H1 (cell line): ENCODE measurements at regions not wholly inside any gene's neighbourhood (a gene's known extent, or its start where the extent isn't known, plus 50 kb on each side); places are given as distances from the start of the nearest gene placed in this dataset.

ENCODE experiments used
- CTCF ChIA-PET: fragments of 300-600 bp; sonication (Branson Sonifier 250); formaldehyde crosslinking; loops from one replicate; lab custom pipeline; 2021; ENCODE audit not compliant: partially characterized antibody; lab: Charles Lee
- POLR2A ChIA-PET: fragments of 300-600 bp; sonication (Branson Sonifier 250); formaldehyde crosslinking; loops from one replicate; lab custom pipeline; 2021; ENCODE audit warnings: inconsistent platforms; ENCODE audit not compliant: partially characterized antibody; lab: Charles Lee
- DNase-seq, 2 experiments: peaks; one replicate each; pipeline versions ENCODE4 v3.0.0 to v3.0.0-alpha.2; 2010 to 2022; ENCODE audit warnings: low spot score in 2 of 2, low read depth in 1 of 2, mixed read lengths in 1 of 2
- FAIRE-seq: peaks from 2 replicates; lab custom pipeline; 2011; peaks lifted over from hg19 to GRCh38; lab: Jason Lieb, UNC
- H2AFZ ChIP-seq: 2 replicates; pipeline ENCODE4 v1.8.1; 2012; ENCODE audit warnings: low read length, inconsistent platforms
- H2AK5ac ChIP-seq: 2 replicates; pipeline ENCODE4 v1.6.1; 2013; ENCODE audit warnings: low read depth, low read length
- H2BK120ac ChIP-seq: replicated peaks from 2 replicates; pipeline ENCODE3; 2013; ENCODE audit warnings: low read depth, low read length, inconsistent platforms
- H2BK12ac ChIP-seq: 2 replicates; pipeline ENCODE4 v1.6.1; 2013; ENCODE audit warnings: low read depth, low read length
- H2BK15ac ChIP-seq: 2 replicates; pipeline ENCODE4 v1.6.1; 2013; ENCODE audit warnings: low read length
- H2BK20ac ChIP-seq: 2 replicates; pipeline ENCODE4 v1.6.1; 2013; ENCODE audit warnings: low read length
- H2BK5ac ChIP-seq: 2 replicates; pipeline ENCODE4 v1.6.1; 2013; ENCODE audit warnings: low read depth, low read length
- H3K14ac ChIP-seq: 2 replicates; pipeline ENCODE4 v1.6.1; 2013; ENCODE audit warnings: inconsistent platforms; ENCODE audit not compliant: insufficient read length
- H3K18ac ChIP-seq: 2 replicates; pipeline ENCODE4 v1.6.1; 2013; ENCODE audit warnings: low read length; ENCODE audit errors: extremely low read depth
- H3K23ac ChIP-seq: 2 replicates; pipeline ENCODE4 v1.6.1; 2013; ENCODE audit warnings: inconsistent platforms; ENCODE audit not compliant: insufficient read length
- H3K23me2 ChIP-seq: 2 replicates; pipeline ENCODE4 v1.6.1; 2013; ENCODE audit warnings: low read depth, low read length
- H3K27ac ChIP-seq: 2 replicates; pipeline ENCODE4 v1.6.1; 2011; ENCODE audit warnings: low read depth, low read length, inconsistent platforms
- H3K27me3 ChIP-seq, 4 experiments: replicated peaks in 1 of 4; 1 replicate in 1 of 4; 2 replicates in 3 of 4; pipeline versions ENCODE4 v1.6.1 to v1.8.1; 2011 to 2013; ENCODE audit warnings: low read length in 3 of 4, mild to moderate bottlenecking in 3 of 4, inconsistent platforms in 2 of 4, mixed read lengths in 2 of 4, moderate library complexity in 1 of 4; ENCODE audit not compliant: control insufficient read depth in 3 of 4, insufficient read depth in 3 of 4; ENCODE audit errors: extremely low read depth in 1 of 4
- H3K36me3 ChIP-seq, 4 experiments: 2 replicates each; pipeline versions ENCODE4 v1.6.1 to v1.8.1; 2011 to 2013; ENCODE audit warnings: mild to moderate bottlenecking in 4 of 4, low read length in 3 of 4, moderate library complexity in 2 of 4, control low read depth in 1 of 4, inconsistent platforms in 1 of 4; ENCODE audit not compliant: insufficient read depth in 4 of 4, control insufficient read depth in 2 of 4
- H3K4ac ChIP-seq: replicated peaks from 2 replicates; pipeline ENCODE3; 2013; ENCODE audit warnings: low read length, low read depth, mixed read lengths, inconsistent platforms; ENCODE audit not compliant: insufficient read length
- H3K4me1 ChIP-seq, 4 experiments: replicated peaks in 1 of 4; 1 replicate in 1 of 4; 2 replicates in 3 of 4; pipeline versions ENCODE4 v1.6.1 to v1.8.1; 2011 to 2013; ENCODE audit warnings: low read length in 3 of 4, inconsistent platforms in 2 of 4, mixed read lengths in 1 of 4; ENCODE audit not compliant: insufficient read depth in 4 of 4, control insufficient read depth in 3 of 4
- H3K4me2 ChIP-seq, 2 experiments: 2 replicates each; pipeline versions ENCODE4 v1.6.1 to v1.8.1; 2011 to 2013; ENCODE audit warnings: low read depth in 2 of 2, low read length in 2 of 2, control low read depth in 1 of 2, inconsistent platforms in 1 of 2, mild to moderate bottlenecking in 1 of 2; ENCODE audit not compliant: insufficient read depth in 1 of 2
- H3K4me3 ChIP-seq, 4 experiments: fragments of 200-600, 300-600 bp in 1 of 4; sonication (generic), shearing (Covaris generic), sonication (Bioruptor Twin) in 1 of 4; 2 replicates each; pipeline versions ENCODE4 v1.5.1 to v1.8.1; 2011 to 2016; ENCODE audit warnings: low read length in 4 of 4, low read depth in 3 of 4, control low read depth in 2 of 4, inconsistent platforms in 2 of 4, mild to moderate bottlenecking in 2 of 4, mixed read lengths in 1 of 4, moderate library complexity in 1 of 4; ENCODE audit not compliant: insufficient read depth in 2 of 4; ENCODE audit errors: extremely low read depth in 1 of 4
- H3K56ac ChIP-seq: replicated peaks from 2 replicates; pipeline ENCODE3; 2013; ENCODE audit warnings: low read depth, mild to moderate bottlenecking, mixed read lengths, low read length, inconsistent platforms; ENCODE audit not compliant: insufficient read length
- H3K79me1 ChIP-seq: 2 replicates; pipeline ENCODE4 v1.6.1; 2013; ENCODE audit warnings: low read depth, low read length, control low read depth
- H3K79me2 ChIP-seq, 2 experiments: 2 replicates each; pipeline versions ENCODE4 v1.6.1 to v1.8.1; 2012 to 2013; ENCODE audit warnings: low read length in 2 of 2, mild to moderate bottlenecking in 2 of 2, inconsistent platforms in 1 of 2; ENCODE audit not compliant: insufficient read depth in 2 of 2, control insufficient read depth in 1 of 2
- H3K9ac ChIP-seq, 4 experiments: replicated peaks in 1 of 4; 1 replicate in 1 of 4; 2 replicates in 3 of 4; pipeline versions ENCODE4 v1.6.1 to v1.8.1; 2011 to 2013; ENCODE audit warnings: low read depth in 3 of 4, low read length in 3 of 4, control low read depth in 2 of 4, mild to moderate bottlenecking in 2 of 4, moderate library complexity in 2 of 4, inconsistent platforms in 1 of 4; ENCODE audit errors: extremely low read depth in 1 of 4
- H3K9me3 ChIP-seq, 2 experiments: 2 replicates each; pipeline versions ENCODE4 v1.6.1 to v1.8.1; 2012 to 2013; ENCODE audit warnings: mild to moderate bottlenecking in 2 of 2, moderate library complexity in 2 of 2, control low read depth in 1 of 2, inconsistent platforms in 1 of 2, low read depth in 1 of 2, low read length in 1 of 2, mixed read lengths in 1 of 2; ENCODE audit not compliant: insufficient read depth in 2 of 2
- H4K20me1 ChIP-seq, 2 experiments: replicated peaks in 1 of 2; 2 replicates each; pipeline versions ENCODE3 to v1.8.1; 2011 to 2013; ENCODE audit warnings: inconsistent platforms in 2 of 2, low read length in 2 of 2, mild to moderate bottlenecking in 1 of 2; ENCODE audit not compliant: insufficient read depth in 2 of 2, control insufficient read depth in 1 of 2
- H4K5ac ChIP-seq: 2 replicates; pipeline ENCODE4 v1.6.1; 2013; ENCODE audit warnings: low read length, low read depth, mixed read lengths, inconsistent platforms; ENCODE audit not compliant: insufficient read length
- H4K8ac ChIP-seq: 2 replicates; pipeline ENCODE4 v1.8.0; 2013; ENCODE audit warnings: mild to moderate bottlenecking, moderate library complexity, low read length, inconsistent platforms; ENCODE audit not compliant: insufficient read depth; ENCODE audit errors: extremely low read depth
- H4K91ac ChIP-seq: replicated peaks from 2 replicates; pipeline ENCODE3; 2013; ENCODE audit warnings: low read length, mixed read lengths, inconsistent platforms; ENCODE audit not compliant: insufficient read length
- ASH2L ChIP-seq: fragments of 200-600, 300-600 bp; sonication (generic); IDR thresholded peaks from one replicate; pipeline ENCODE4 v1.7.1; 2017; ENCODE audit warnings: low read length
- EP300 ChIP-seq, 2 experiments: IDR thresholded peaks; 1 replicate in 1 of 2; 2 replicates in 1 of 2; pipeline ENCODE4 v1.6.1; 2011 to 2012; ENCODE audit warnings: low read depth in 2 of 2, low read length in 2 of 2, mild to moderate bottlenecking in 2 of 2, borderline replicate concordance in 1 of 2, inconsistent platforms in 1 of 2, moderate library complexity in 1 of 2
- GABPA ChIP-seq: IDR thresholded peaks from 2 replicates; pipeline ENCODE4 v1.6.1; 2011; ENCODE audit warnings: mild to moderate bottlenecking, low read length, moderate library complexity, borderline replicate concordance; ENCODE audit not compliant: insufficient read depth
- RFX5 ChIP-seq: IDR thresholded peaks from 2 replicates; pipeline ENCODE4 v1.6.1; 2011; ENCODE audit warnings: low read depth, low read length, improper control_type of control experiment, borderline replicate concordance
- RNF2 ChIP-seq: fragments of 200-900, 300-1000 bp; sonication (generic); IDR thresholded peaks from 2 replicates; pipeline ENCODE4 v1.7.1; 2016; ENCODE audit warnings: borderline replicate concordance, low read depth, mild to moderate bottlenecking, antibody characterized with exemption, low read length; ENCODE audit not compliant: poor library complexity, severe bottlenecking; ENCODE audit errors: missing control alignments
- USF2 ChIP-seq: IDR thresholded peaks from 2 replicates; pipeline ENCODE4 v1.6.1; 2011; ENCODE audit warnings: low read length, improper control_type of control experiment
- YY1 ChIP-seq: IDR thresholded peaks from 2 replicates; pipeline ENCODE4 v1.6.1; 2011; ENCODE audit warnings: low read depth, mild to moderate bottlenecking, low read length
- WGBS, 2 experiments: shearing (Covaris generic) in 1 of 2; methylation state at CpG; one replicate each; pipeline versions ENCODE4 v1.1.6 to v1.1.7; 2013 to 2015; ENCODE audit warnings: low lambda C conversion rate in 2 of 2, mixed read lengths in 2 of 2, inconsistent platforms in 1 of 2, low coverage in 1 of 2, missing lambda C conversion rate in 1 of 2; ENCODE audit not compliant: insufficient replicate concordance in 2 of 2, insufficient coverage in 1 of 2, insufficient read length in 1 of 2; ENCODE audit errors: extremely low coverage in 1 of 2, missing lambda C conversion rate in 1 of 2; 5-methylcytosine and 5-hydroxymethylcytosine counted together
- TF ChIP-seq, protein P1 (sequence below): IDR thresholded peaks from 2 replicates; pipeline ENCODE4 v1.6.1; 2012; ENCODE audit warnings: inconsistent platforms
- TF ChIP-seq, protein P2 (sequence below): IDR thresholded peaks from 2 replicates; pipeline ENCODE4 v1.6.1; 2012; ENCODE audit warnings: low read length, inconsistent platforms

- DNase-seq (no peak), FAIRE-seq (no peak)
- no peak overlapping the region for H3K56ac ChIP-seq
- no peak overlapping the region for H3K4me3 ChIP-seq
- H2BK5ac ChIP-seq, result no peak overlapping the region
- no peak overlapping the region for H3K4me2 ChIP-seq
- H3K79me1 ChIP-seq, result no peaks in the 10 kb centered on the region
- no peak overlapping the region for H2AK5ac ChIP-seq
- H2BK120ac ChIP-seq, result no peak overlapping the region
- H4K20me1 ChIP-seq, result no peaks in the 10 kb centered on the region
- no peak overlapping the region for H3K23ac ChIP-seq
- no peaks in the 10 kb centered on the region for H3K27me3 ChIP-seq
- H3K9me3 ChIP-seq, result 0 out of 4 replicates have a peak, but pooled peaks cover 0 to 2% of the 10 kb centered on the region in 2 experiments
- no peak overlapping the region for H4K5ac ChIP-seq
- no peak overlapping the region for H3K27ac ChIP-seq
- POLR2A ChIA-PET, result no interaction called here
- H4K8ac ChIP-seq, result no peak overlapping the region
- H3K4me1 ChIP-seq, result peaks cover 0 to 3% (median 0%) of the 10 kb centered on the region in 4 experiments; a peak in 4 of 7 replicates
- no peak overlapping the region; the same call in 1 of the 2 replicates for H2BK20ac ChIP-seq
- no peaks in the 10 kb centered on the region for H3K79me2 ChIP-seq
- no peak overlapping the region for H4K91ac ChIP-seq
- no peaks in the 10 kb centered on the region for H3K36me3 ChIP-seq
- H2BK12ac ChIP-seq, result no peak overlapping the region
- H3K9ac ChIP-seq, result no peak overlapping the region
- 97% methylated on average over 3 of the region's 3 CpGs; no CpG with 5 or more reads in 1 of the 2 experiments for WGBS, 2 experiments
- H3K14ac ChIP-seq, result no peak overlapping the region
- H2BK15ac ChIP-seq, result no peak overlapping the region
- CTCF ChIA-PET, result no interaction called here
- H2AFZ ChIP-seq, result no peak overlapping the region
- no peak overlapping the region for H3K18ac ChIP-seq
- H3K4ac ChIP-seq, result no peak overlapping the region
- no peaks in the 10 kb centered on the region for H3K23me2 ChIP-seq
- TF ChIP-seq ASH2L (no peak), USF2 (no peak), RNF2 (no peak), RFX5 (no peak), EP300 (IDR thresholded peaks at IDR 0.05; ENCODE audit: borderline replicate concordance in 1 of 2, low read depth in 2 of 2, low read length in 2 of 2) (no peak), GABPA (no peak), YY1 (no peak)
- TF ChIP-seq, protein P1, sequence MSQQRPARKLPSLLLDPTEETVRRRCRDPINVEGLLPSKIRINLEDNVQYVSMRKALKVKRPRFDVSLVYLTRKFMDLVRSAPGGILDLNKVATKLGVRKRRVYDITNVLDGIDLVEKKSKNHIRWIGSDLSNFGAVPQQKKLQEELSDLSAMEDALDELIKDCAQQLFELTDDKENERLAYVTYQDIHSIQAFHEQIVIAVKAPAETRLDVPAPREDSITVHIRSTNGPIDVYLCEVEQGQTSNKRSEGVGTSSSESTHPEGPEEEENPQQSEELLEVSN, result no peak
- TF ChIP-seq, protein P2, sequence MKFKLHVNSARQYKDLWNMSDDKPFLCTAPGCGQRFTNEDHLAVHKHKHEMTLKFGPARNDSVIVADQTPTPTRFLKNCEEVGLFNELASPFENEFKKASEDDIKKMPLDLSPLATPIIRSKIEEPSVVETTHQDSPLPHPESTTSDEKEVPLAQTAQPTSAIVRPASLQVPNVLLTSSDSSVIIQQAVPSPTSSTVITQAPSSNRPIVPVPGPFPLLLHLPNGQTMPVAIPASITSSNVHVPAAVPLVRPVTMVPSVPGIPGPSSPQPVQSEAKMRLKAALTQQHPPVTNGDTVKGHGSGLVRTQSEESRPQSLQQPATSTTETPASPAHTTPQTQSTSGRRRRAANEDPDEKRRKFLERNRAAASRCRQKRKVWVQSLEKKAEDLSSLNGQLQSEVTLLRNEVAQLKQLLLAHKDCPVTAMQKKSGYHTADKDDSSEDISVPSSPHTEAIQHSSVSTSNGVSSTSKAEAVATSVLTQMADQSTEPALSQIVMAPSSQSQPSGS, result no peak
Observed at GRCh38 chr6:168828035-168828434, 387.1 kb downstream of the SMOC2 start.
